ENCODE measurements at regions not wholly inside any gene's neighbourhood (a gene's known extent, or its start where the extent isn't known, plus 50 kb on each side); places are given as distances from the start of the nearest gene placed in this dataset.
"Not testable (repeated sequence)": the region's sequence is repeated elsewhere in the genome, so short reads cannot be mapped to it uniquely, and the experiment has no call there.

DNA sequence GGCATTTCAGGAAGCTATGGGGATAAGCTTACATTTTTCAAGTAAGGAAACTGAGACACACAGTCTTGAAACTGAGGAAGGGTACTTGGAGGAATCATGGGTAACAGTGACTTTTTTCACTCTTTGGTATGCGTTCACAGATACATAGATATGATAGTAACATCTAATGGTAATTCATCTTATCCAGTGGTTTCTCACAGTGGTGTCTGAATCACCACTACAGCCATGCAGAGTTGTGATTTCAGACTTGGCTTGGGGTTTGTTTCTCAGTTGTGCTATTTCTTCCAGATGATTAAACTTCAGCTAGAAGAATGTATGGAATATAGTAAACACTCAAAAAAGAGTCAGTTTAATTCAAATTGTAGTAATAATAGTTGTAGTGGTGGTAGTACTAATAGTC lies 239.1 kb upstream of the NUDT12 start:
- DNase-seq: no peak

- DNase-seq: no peak
Measured at GRCh38 chr5:103800741-103801495, 238.3 kb upstream of the NUDT12 start.

DNA sequence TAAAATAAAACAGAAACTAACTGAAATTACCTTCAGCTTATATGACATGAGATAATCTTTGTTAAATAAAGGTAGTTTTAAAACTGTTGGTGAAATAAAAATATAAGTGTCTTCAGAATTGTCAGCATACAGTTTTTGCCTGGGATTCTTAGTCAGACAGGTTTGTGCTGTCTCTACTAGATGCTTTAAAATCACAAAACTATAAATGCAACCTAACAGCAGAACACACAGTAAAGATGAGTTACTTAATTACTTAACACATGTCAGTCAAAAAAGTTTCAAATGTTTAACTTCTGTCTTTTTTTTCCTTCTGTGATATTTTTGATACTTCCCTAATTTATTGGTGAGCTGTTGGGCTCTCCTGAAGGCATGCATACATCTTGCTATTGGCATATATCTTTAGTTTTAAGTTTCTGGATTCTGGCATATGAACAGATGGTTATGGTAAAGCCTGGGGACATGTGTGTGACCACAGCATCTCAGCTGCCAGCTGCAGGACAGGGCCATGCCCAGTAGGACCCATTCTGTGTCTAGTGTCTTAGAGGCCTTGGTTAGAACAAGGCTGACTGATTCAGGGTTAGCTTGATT lies 231.1 kb upstream of the NUDT12 start:
- no peak for DNase-seq

GRCh38 chr5:103785569-103785968 lies 223.0 kb upstream of the NUDT12 start:
- DNase-seq: no peak

DNA sequence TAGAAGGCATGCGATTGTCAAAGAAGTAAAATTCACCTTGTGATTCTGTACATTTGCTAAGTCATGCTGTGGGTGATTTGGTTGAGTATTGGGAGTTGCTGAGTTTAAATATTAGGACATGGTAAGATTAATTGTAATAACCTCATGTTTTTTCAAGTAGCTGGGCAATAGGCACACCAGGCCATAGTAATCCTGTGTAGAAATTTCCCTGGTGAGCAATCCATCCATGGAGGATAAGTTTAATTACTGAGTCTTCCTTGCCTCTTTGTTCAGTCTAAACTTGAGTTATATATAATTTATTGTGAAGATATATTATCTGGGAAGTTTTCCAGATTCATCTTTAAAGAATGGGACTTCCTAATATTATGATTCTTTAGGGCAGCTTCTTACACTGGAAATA lies 221.1 kb upstream of the NUDT12 start:
- no peak for DNase-seq

DNA sequence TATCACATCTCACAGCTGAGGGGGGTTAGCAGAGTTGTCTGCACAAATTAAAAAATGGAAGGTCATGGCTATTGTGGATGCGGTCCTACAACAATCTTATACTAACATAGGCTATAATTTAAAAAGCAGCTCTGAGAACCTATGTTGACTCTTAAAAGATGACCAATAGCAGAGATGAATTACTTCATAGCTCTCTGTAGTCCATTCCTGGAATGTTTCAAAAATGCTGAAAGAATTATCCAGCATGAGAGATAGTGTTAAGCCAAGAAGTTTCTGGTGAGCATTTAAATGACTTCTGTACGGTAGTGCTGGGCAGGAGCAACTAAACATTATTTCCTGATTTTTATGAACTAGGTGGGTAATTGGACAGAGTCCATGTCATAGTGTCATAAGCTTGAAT lies 218.2 kb upstream of the NUDT12 start:
- no peak for DNase-seq

GRCh38 chr5:103774721-103775120 lies 212.1 kb upstream of the NUDT12 start:
- DNase-seq: no peak

GRCh38 chr5:103772248-103772647 lies 209.7 kb upstream of the NUDT12 start:
- DNase-seq: no peak

DNA sequence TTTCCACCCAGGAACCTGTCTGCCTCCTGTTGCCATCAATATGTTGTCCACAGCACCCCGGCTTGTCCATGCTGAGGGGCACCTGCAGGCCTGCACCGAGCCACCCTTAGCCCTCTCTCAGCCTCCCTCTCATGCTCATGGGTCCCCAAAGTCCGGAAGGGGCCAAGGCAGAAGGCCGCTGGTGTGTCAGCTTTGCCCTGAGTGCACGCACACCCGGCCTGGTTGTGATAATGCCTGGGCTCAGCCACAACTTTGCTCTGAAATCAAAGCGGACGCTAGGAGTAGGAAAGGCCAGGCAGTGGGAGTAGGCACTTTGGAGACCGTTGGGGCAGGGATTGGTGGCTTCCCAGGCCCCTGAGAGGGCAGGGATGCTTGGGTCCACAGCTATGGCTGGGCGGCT lies 201.8 kb upstream of the NUDT12 start:
- no peak for DNase-seq

DNA sequence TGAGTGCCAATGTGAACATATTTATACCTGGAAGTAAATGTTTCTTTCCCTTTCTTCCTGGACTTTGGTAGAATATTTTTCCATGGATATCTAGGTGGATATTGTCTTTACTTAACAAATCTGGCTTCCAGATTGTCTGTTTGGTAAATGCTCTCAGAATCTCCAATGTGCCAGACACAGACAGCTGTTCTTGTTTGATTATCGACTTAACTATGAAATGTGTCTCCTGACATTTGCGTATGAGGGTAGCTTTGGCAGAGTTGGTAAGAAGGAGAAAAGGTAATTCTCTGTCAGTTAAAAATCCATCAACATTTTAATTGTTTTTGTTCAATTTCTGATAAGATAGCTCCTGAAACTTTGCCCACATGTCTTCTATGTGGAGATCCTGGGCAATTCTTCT lies 196.4 kb upstream of the NUDT12 start:
- DNase-seq: no peak

DNA sequence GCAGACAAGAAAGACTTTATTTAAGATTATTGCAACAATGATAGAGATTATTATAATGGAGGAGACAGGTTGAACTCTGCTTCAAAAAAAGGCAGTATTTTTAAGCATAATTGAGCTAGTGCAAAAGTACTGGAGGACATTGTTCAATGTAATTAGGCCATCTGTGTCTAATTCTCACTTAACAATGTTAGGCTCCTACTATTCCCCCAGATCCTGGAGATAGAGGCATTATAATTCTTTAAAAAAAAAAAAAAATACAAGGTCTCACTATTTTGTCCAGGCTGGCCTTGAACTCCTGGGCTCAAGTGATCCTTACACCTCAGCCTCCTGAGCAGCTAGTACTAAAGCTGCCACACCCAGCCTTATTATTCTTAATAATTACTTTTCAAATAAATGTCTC lies 193.4 kb upstream of the NUDT12 start:
- no peak for DNase-seq

DNA sequence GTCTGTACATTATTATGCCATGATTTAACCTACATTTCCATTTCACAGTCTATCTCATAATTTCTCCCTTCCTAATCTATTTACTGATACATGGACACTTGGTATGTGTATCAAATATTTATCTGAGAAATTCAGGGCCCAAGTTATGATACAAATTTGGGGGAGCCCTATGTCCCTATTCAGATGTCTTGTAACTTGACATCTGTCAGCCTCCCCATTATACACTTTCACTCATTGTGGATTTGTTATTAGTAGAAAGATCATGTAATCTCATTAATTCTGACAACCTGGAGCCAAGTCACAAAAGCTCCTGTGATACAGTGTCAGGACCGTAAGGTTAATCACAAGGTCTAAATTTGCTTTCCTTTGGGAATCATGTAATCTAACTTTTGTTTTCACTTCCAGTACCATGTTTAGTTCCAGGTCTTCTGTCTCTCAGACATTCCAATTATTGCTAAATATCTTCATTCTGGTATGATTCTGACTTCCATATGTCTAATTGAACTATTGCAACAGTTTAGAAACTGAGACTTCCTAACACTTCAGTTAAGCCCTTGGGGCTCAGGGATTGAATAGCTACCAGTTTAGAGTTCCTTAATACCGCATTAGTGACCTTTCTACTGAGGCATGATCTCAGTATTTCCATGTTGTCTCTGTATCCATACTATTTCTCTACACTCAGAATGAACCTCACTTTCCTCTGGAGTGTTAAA lies 182.9 kb upstream of the NUDT12 start:
- no peak for DNase-seq

GRCh38 chr5:103744159-103744558 lies 181.6 kb upstream of the NUDT12 start:
- DNase-seq: no peak

GRCh38 chr5:103743421-103743820 lies 180.8 kb upstream of the NUDT12 start:
- DNase-seq: no peak

DNA sequence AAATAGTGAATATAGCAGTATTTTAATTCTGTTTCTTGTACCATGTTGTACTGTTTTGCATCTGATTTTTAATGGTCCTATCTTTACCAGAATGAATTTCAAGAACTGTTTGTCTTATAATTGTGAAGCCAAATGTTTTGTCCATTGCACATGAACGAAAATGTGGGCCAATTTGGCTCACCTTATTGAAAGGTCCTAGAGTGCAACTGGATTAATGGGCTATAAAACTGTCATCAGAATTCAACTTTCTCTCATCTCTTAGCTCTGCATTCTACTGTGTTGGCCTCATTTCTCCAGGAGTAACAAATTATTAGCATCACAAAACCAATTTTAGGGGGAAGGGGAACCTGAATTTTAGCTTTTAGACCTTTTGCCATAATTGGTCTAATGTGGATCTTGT lies 179.4 kb upstream of the NUDT12 start:
- DNase-seq: no peak

GRCh38 chr5:103736343-103736742 lies 173.8 kb upstream of the NUDT12 start:
- not testable (repeated sequence) for DNase-seq

DNA sequence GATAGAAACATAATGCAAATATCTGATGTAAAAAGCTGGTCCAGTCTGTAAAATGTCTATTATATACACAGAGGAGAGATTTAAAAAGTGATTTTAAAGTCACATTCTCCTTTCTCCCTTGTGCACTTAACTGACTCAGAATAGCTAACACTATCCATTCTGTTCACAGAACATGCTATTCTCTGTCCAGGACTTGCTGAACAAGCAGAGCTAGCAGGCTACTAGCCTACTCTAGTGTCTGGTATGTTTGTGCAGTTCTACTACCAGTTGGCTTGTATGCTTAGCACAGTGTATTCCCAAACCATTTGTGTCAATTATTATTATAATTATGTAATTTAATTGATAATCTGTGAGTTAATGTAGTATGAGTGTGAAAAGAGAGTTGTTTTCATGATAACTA lies 161.7 kb upstream of the NUDT12 start:
- no peak for DNase-seq

- no peak for DNase-seq
Measured at GRCh38 chr5:103721183-103721582, 158.6 kb upstream of the NUDT12 start.

- DNase-seq: no peak
Measured at GRCh38 chr5:103718108-103718507, 155.5 kb upstream of the NUDT12 start.

- DNase-seq: no peak
Measured at GRCh38 chr5:103708601-103709000, 146.0 kb upstream of the NUDT12 start.

GRCh38 chr5:103706939-103707682 lies 144.5 kb upstream of the NUDT12 start:
- DNase-seq: peak; percentile 28

- DNase-seq: no peak
Measured at GRCh38 chr5:103703617-103704016, 141.0 kb upstream of the NUDT12 start.

DNA sequence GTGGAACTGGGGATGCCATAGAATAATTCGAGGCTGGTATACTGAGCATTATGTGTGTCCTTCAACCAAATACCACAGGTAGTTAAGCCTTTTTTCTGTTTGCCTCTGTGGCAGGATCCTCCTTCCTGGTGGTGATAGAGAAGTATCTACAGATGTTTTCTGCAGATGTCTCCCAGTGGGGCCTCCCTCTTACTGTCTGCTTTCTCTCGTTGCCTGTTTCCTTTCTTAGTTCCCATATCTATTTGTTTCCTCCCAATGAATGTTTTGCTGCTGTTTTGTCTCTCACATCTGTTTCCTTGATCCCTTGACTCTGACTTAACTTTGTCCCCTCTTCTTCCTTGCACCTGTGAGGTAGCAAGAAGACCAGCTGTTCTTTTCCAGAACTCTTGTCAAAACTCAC lies 130.9 kb upstream of the NUDT12 start:
- peak; percentile 7 for DNase-seq
